H1 (cell line): ENCODE measurements at regions not wholly inside any gene's neighbourhood (a gene's known extent, or its start where the extent isn't known, plus 50 kb on each side); places are given as distances from the start of the nearest gene placed in this dataset.

Experiments used
- CTCF ChIA-PET: fragments of 300-600 bp; sonication (Branson Sonifier 250); formaldehyde crosslinking; loops from one replicate; lab custom pipeline; 2021; ENCODE audit not compliant: partially characterized antibody; lab: Charles Lee
- POLR2A ChIA-PET: fragments of 300-600 bp; sonication (Branson Sonifier 250); formaldehyde crosslinking; loops from one replicate; lab custom pipeline; 2021; ENCODE audit warnings: inconsistent platforms; ENCODE audit not compliant: partially characterized antibody; lab: Charles Lee
- DNase-seq, 2 experiments: peaks; one replicate each; pipeline versions ENCODE4 v3.0.0 to v3.0.0-alpha.2; 2010 to 2022; ENCODE audit warnings: low spot score in 2 of 2, low read depth in 1 of 2, mixed read lengths in 1 of 2
- FAIRE-seq: peaks from 2 replicates; lab custom pipeline; 2011; peaks lifted over from hg19 to GRCh38; lab: Jason Lieb, UNC
- H2AFZ ChIP-seq: 2 replicates; pipeline ENCODE4 v1.8.1; 2012; ENCODE audit warnings: low read length, inconsistent platforms
- H2AK5ac ChIP-seq: 2 replicates; pipeline ENCODE4 v1.6.1; 2013; ENCODE audit warnings: low read depth, low read length
- H2BK120ac ChIP-seq: replicated peaks from 2 replicates; pipeline ENCODE3; 2013; ENCODE audit warnings: low read depth, low read length, inconsistent platforms
- H2BK12ac ChIP-seq: 2 replicates; pipeline ENCODE4 v1.6.1; 2013; ENCODE audit warnings: low read depth, low read length
- H2BK15ac ChIP-seq: 2 replicates; pipeline ENCODE4 v1.6.1; 2013; ENCODE audit warnings: low read length
- H2BK20ac ChIP-seq: 2 replicates; pipeline ENCODE4 v1.6.1; 2013; ENCODE audit warnings: low read length
- H2BK5ac ChIP-seq: 2 replicates; pipeline ENCODE4 v1.6.1; 2013; ENCODE audit warnings: low read depth, low read length
- H3K14ac ChIP-seq: 2 replicates; pipeline ENCODE4 v1.6.1; 2013; ENCODE audit warnings: inconsistent platforms; ENCODE audit not compliant: insufficient read length
- H3K18ac ChIP-seq: 2 replicates; pipeline ENCODE4 v1.6.1; 2013; ENCODE audit warnings: low read length; ENCODE audit errors: extremely low read depth
- H3K23ac ChIP-seq: 2 replicates; pipeline ENCODE4 v1.6.1; 2013; ENCODE audit warnings: inconsistent platforms; ENCODE audit not compliant: insufficient read length
- H3K23me2 ChIP-seq: 2 replicates; pipeline ENCODE4 v1.6.1; 2013; ENCODE audit warnings: low read depth, low read length
- H3K27ac ChIP-seq: 2 replicates; pipeline ENCODE4 v1.6.1; 2011; ENCODE audit warnings: low read depth, low read length, inconsistent platforms
- H3K27me3 ChIP-seq, 4 experiments: replicated peaks in 1 of 4; 1 replicate in 1 of 4; 2 replicates in 3 of 4; pipeline versions ENCODE4 v1.6.1 to v1.8.1; 2011 to 2013; ENCODE audit warnings: low read length in 3 of 4, mild to moderate bottlenecking in 3 of 4, inconsistent platforms in 2 of 4, mixed read lengths in 2 of 4, moderate library complexity in 1 of 4; ENCODE audit not compliant: control insufficient read depth in 3 of 4, insufficient read depth in 3 of 4; ENCODE audit errors: extremely low read depth in 1 of 4
- H3K36me3 ChIP-seq, 4 experiments: 2 replicates each; pipeline versions ENCODE4 v1.6.1 to v1.8.1; 2011 to 2013; ENCODE audit warnings: mild to moderate bottlenecking in 4 of 4, low read length in 3 of 4, moderate library complexity in 2 of 4, control low read depth in 1 of 4, inconsistent platforms in 1 of 4; ENCODE audit not compliant: insufficient read depth in 4 of 4, control insufficient read depth in 2 of 4
- H3K4ac ChIP-seq: replicated peaks from 2 replicates; pipeline ENCODE3; 2013; ENCODE audit warnings: low read length, low read depth, mixed read lengths, inconsistent platforms; ENCODE audit not compliant: insufficient read length
- H3K4me1 ChIP-seq, 4 experiments: replicated peaks in 1 of 4; 1 replicate in 1 of 4; 2 replicates in 3 of 4; pipeline versions ENCODE4 v1.6.1 to v1.8.1; 2011 to 2013; ENCODE audit warnings: low read length in 3 of 4, inconsistent platforms in 2 of 4, mixed read lengths in 1 of 4; ENCODE audit not compliant: insufficient read depth in 4 of 4, control insufficient read depth in 3 of 4
- H3K4me2 ChIP-seq, 2 experiments: 2 replicates each; pipeline versions ENCODE4 v1.6.1 to v1.8.1; 2011 to 2013; ENCODE audit warnings: low read depth in 2 of 2, low read length in 2 of 2, control low read depth in 1 of 2, inconsistent platforms in 1 of 2, mild to moderate bottlenecking in 1 of 2; ENCODE audit not compliant: insufficient read depth in 1 of 2
- H3K4me3 ChIP-seq, 4 experiments: fragments of 200-600, 300-600 bp in 1 of 4; sonication (generic), shearing (Covaris generic), sonication (Bioruptor Twin) in 1 of 4; 2 replicates each; pipeline versions ENCODE4 v1.5.1 to v1.8.1; 2011 to 2016; ENCODE audit warnings: low read length in 4 of 4, low read depth in 3 of 4, control low read depth in 2 of 4, inconsistent platforms in 2 of 4, mild to moderate bottlenecking in 2 of 4, mixed read lengths in 1 of 4, moderate library complexity in 1 of 4; ENCODE audit not compliant: insufficient read depth in 2 of 4; ENCODE audit errors: extremely low read depth in 1 of 4
- H3K56ac ChIP-seq: replicated peaks from 2 replicates; pipeline ENCODE3; 2013; ENCODE audit warnings: low read depth, mild to moderate bottlenecking, mixed read lengths, low read length, inconsistent platforms; ENCODE audit not compliant: insufficient read length
- H3K79me1 ChIP-seq: 2 replicates; pipeline ENCODE4 v1.6.1; 2013; ENCODE audit warnings: low read depth, low read length, control low read depth
- H3K79me2 ChIP-seq, 2 experiments: 2 replicates each; pipeline versions ENCODE4 v1.6.1 to v1.8.1; 2012 to 2013; ENCODE audit warnings: low read length in 2 of 2, mild to moderate bottlenecking in 2 of 2, inconsistent platforms in 1 of 2; ENCODE audit not compliant: insufficient read depth in 2 of 2, control insufficient read depth in 1 of 2
- H3K9ac ChIP-seq, 4 experiments: replicated peaks in 1 of 4; 1 replicate in 1 of 4; 2 replicates in 3 of 4; pipeline versions ENCODE4 v1.6.1 to v1.8.1; 2011 to 2013; ENCODE audit warnings: low read depth in 3 of 4, low read length in 3 of 4, control low read depth in 2 of 4, mild to moderate bottlenecking in 2 of 4, moderate library complexity in 2 of 4, inconsistent platforms in 1 of 4; ENCODE audit errors: extremely low read depth in 1 of 4
- H3K9me3 ChIP-seq, 2 experiments: 2 replicates each; pipeline versions ENCODE4 v1.6.1 to v1.8.1; 2012 to 2013; ENCODE audit warnings: mild to moderate bottlenecking in 2 of 2, moderate library complexity in 2 of 2, control low read depth in 1 of 2, inconsistent platforms in 1 of 2, low read depth in 1 of 2, low read length in 1 of 2, mixed read lengths in 1 of 2; ENCODE audit not compliant: insufficient read depth in 2 of 2
- H4K20me1 ChIP-seq, 2 experiments: replicated peaks in 1 of 2; 2 replicates each; pipeline versions ENCODE3 to v1.8.1; 2011 to 2013; ENCODE audit warnings: inconsistent platforms in 2 of 2, low read length in 2 of 2, mild to moderate bottlenecking in 1 of 2; ENCODE audit not compliant: insufficient read depth in 2 of 2, control insufficient read depth in 1 of 2
- H4K5ac ChIP-seq: 2 replicates; pipeline ENCODE4 v1.6.1; 2013; ENCODE audit warnings: low read length, low read depth, mixed read lengths, inconsistent platforms; ENCODE audit not compliant: insufficient read length
- H4K8ac ChIP-seq: 2 replicates; pipeline ENCODE4 v1.8.0; 2013; ENCODE audit warnings: mild to moderate bottlenecking, moderate library complexity, low read length, inconsistent platforms; ENCODE audit not compliant: insufficient read depth; ENCODE audit errors: extremely low read depth
- H4K91ac ChIP-seq: replicated peaks from 2 replicates; pipeline ENCODE3; 2013; ENCODE audit warnings: low read length, mixed read lengths, inconsistent platforms; ENCODE audit not compliant: insufficient read length
- BRCA1 ChIP-seq: IDR thresholded peaks from 2 replicates; pipeline ENCODE4 v1.6.1; 2012; ENCODE audit warnings: low read depth, low read length, improper control_type of control experiment
- CBX8 ChIP-seq: fragments of 300-800, 300-1000 bp; sonication (generic); IDR thresholded peaks from 2 replicates; pipeline ENCODE4 v1.7.1; 2016; ENCODE audit warnings: low read depth, low read length, borderline replicate concordance
- CHD2 ChIP-seq: IDR thresholded peaks from 2 replicates; pipeline ENCODE4 v1.6.1; 2012; ENCODE audit warnings: low read length, improper control_type of control experiment
- EP300 ChIP-seq, 2 experiments: IDR thresholded peaks; 1 replicate in 1 of 2; 2 replicates in 1 of 2; pipeline ENCODE4 v1.6.1; 2011 to 2012; ENCODE audit warnings: low read depth in 2 of 2, low read length in 2 of 2, mild to moderate bottlenecking in 2 of 2, borderline replicate concordance in 1 of 2, inconsistent platforms in 1 of 2, moderate library complexity in 1 of 2
- FOSL1 ChIP-seq: IDR thresholded peaks from 2 replicates; pipeline ENCODE4 v1.6.1; 2011; ENCODE audit warnings: mild to moderate bottlenecking, low read depth, low read length, moderate library complexity; ENCODE audit not compliant: insufficient read depth
- KDM1A ChIP-seq: fragments of 200-600, 300-600 bp; sonication (generic); IDR thresholded peaks from 2 replicates; pipeline ENCODE4 v1.7.1; 2016; ENCODE audit warnings: mild to moderate bottlenecking, low read length, borderline replicate concordance
- MAFK ChIP-seq: IDR thresholded peaks from 2 replicates; pipeline ENCODE4 v1.6.1; 2012; ENCODE audit warnings: low read depth, mild to moderate bottlenecking, improper control_type of control experiment, low read length
- POU5F1 ChIP-seq: IDR thresholded peaks from 2 replicates; pipeline ENCODE4 v1.6.1; 2011; ENCODE audit warnings: low read depth, mild to moderate bottlenecking, low read length, moderate library complexity
- SIRT6 ChIP-seq: IDR thresholded peaks from one replicate; pipeline ENCODE4 v1.7.1; 2012; ENCODE audit warnings: low read length, inconsistent platforms
- YY1 ChIP-seq: IDR thresholded peaks from 2 replicates; pipeline ENCODE4 v1.6.1; 2011; ENCODE audit warnings: low read depth, mild to moderate bottlenecking, low read length
- WGBS, 2 experiments: shearing (Covaris generic) in 1 of 2; methylation state at CpG; one replicate each; pipeline versions ENCODE4 v1.1.6 to v1.1.7; 2013 to 2015; ENCODE audit warnings: low lambda C conversion rate in 2 of 2, mixed read lengths in 2 of 2, inconsistent platforms in 1 of 2, low coverage in 1 of 2, missing lambda C conversion rate in 1 of 2; ENCODE audit not compliant: insufficient replicate concordance in 2 of 2, insufficient coverage in 1 of 2, insufficient read length in 1 of 2; ENCODE audit errors: extremely low coverage in 1 of 2, missing lambda C conversion rate in 1 of 2; 5-methylcytosine and 5-hydroxymethylcytosine counted together
- TF ChIP-seq, protein P1 (sequence below), 3 experiments: IDR thresholded peaks; 1 replicate in 2 of 3; 2 replicates in 1 of 3; pipeline versions ENCODE4 v1.5.1 to v1.6.1; 2011; ENCODE audit warnings: low read length in 3 of 3, mild to moderate bottlenecking in 3 of 3, inconsistent platforms in 2 of 3, low read depth in 1 of 3, moderate library complexity in 1 of 3; ENCODE audit not compliant: insufficient read depth in 1 of 3; ENCODE audit errors: control extremely low read depth in 1 of 3
- TF ChIP-seq, protein P2 (sequence below): IDR thresholded peaks from 2 replicates; pipeline ENCODE4 v1.6.1; 2011; ENCODE audit warnings: low read length, improper control_type of control experiment

DNA sequence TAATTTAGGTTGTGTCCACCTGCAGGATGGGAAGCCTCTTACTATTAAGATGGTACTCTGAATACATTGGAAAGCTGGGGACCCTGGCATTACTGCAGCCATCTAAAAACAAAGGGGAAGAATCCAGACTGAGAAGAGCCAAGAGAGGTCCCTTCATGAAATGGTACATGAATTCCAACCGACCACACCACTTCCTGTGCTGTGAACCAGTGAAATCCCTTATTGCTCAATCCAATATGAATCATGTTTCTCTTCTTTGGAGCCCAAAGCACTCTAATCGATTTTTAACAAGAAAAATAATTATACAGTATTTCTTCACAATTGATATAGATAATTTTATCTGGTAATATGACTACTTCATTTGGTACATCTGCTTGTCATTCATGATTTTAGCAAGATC is 479.7 kb upstream of the RAB6C start:
- no peaks in the 10 kb centered on the region for H3K79me2 ChIP-seq
- H2BK20ac ChIP-seq: no peak overlapping the region
- no peak overlapping the region for H4K5ac ChIP-seq
- H3K9ac ChIP-seq: no peak overlapping the region
- POLR2A ChIA-PET: no interaction called here
- FAIRE-seq (no peak), DNase-seq (no peak)
- no peak overlapping the region for H2BK12ac ChIP-seq
- H3K4ac ChIP-seq: no peak overlapping the region
- H3K4me3 ChIP-seq: no peak overlapping the region
- no peak overlapping the region for H3K14ac ChIP-seq
- H3K56ac ChIP-seq: no peak overlapping the region
- H3K27me3 ChIP-seq: no peaks in the 10 kb centered on the region
- H3K18ac ChIP-seq: no peak overlapping the region
- no peak overlapping the region for H3K23ac ChIP-seq
- no peaks in the 10 kb centered on the region for H3K23me2 ChIP-seq
- H3K9me3 ChIP-seq: no peaks in the 10 kb centered on the region
- no peaks in the 10 kb centered on the region for H3K4me1 ChIP-seq
- no peak overlapping the region for H4K91ac ChIP-seq
- H2BK15ac ChIP-seq: no peak overlapping the region
- no peak overlapping the region for H2AK5ac ChIP-seq
- no peak overlapping the region for H3K4me2 ChIP-seq
- CTCF ChIA-PET: no interaction called here
- H2BK120ac ChIP-seq: no peak overlapping the region
- H4K8ac ChIP-seq: no peak overlapping the region
- H3K27ac ChIP-seq: no peak overlapping the region
- no peaks in the 10 kb centered on the region for H4K20me1 ChIP-seq
- no peak overlapping the region for H2AFZ ChIP-seq
- H3K36me3 ChIP-seq: no peaks in the 10 kb centered on the region
- H2BK5ac ChIP-seq: no peak overlapping the region
- no peaks in the 10 kb centered on the region for H3K79me1 ChIP-seq
- 79% methylated on average over 2 of the region's 2 CpGs; no CpG with 5 or more reads in 1 of the 2 experiments for WGBS, 2 experiments
- no peak for TF ChIP-seq FOSL1
- TF ChIP-seq, protein P1, sequence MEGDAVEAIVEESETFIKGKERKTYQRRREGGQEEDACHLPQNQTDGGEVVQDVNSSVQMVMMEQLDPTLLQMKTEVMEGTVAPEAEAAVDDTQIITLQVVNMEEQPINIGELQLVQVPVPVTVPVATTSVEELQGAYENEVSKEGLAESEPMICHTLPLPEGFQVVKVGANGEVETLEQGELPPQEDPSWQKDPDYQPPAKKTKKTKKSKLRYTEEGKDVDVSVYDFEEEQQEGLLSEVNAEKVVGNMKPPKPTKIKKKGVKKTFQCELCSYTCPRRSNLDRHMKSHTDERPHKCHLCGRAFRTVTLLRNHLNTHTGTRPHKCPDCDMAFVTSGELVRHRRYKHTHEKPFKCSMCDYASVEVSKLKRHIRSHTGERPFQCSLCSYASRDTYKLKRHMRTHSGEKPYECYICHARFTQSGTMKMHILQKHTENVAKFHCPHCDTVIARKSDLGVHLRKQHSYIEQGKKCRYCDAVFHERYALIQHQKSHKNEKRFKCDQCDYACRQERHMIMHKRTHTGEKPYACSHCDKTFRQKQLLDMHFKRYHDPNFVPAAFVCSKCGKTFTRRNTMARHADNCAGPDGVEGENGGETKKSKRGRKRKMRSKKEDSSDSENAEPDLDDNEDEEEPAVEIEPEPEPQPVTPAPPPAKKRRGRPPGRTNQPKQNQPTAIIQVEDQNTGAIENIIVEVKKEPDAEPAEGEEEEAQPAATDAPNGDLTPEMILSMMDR (IDR thresholded peaks at IDR 0.05; ENCODE audit: control extremely low read depth in 1 of 3, insufficient read depth in 1 of 3, low read depth in 1 of 3, low read length in 3 of 3): no peak
- TF ChIP-seq, protein P2, sequence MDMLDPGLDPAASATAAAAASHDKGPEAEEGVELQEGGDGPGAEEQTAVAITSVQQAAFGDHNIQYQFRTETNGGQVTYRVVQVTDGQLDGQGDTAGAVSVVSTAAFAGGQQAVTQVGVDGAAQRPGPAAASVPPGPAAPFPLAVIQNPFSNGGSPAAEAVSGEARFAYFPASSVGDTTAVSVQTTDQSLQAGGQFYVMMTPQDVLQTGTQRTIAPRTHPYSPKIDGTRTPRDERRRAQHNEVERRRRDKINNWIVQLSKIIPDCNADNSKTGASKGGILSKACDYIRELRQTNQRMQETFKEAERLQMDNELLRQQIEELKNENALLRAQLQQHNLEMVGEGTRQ: no peak
- TF ChIP-seq YY1: no peak
- no peak for TF ChIP-seq SIRT6
- no peak for TF ChIP-seq BRCA1
- TF ChIP-seq MAFK: no peak
- no peak for TF ChIP-seq CHD2
- no peak for TF ChIP-seq POU5F1
- no peak for TF ChIP-seq EP300 (IDR thresholded peaks at IDR 0.05; ENCODE audit: borderline replicate concordance in 1 of 2, low read depth in 2 of 2, low read length in 2 of 2)
- no peak for TF ChIP-seq KDM1A
- no peak for TF ChIP-seq CBX8
